NCI-H460 (cell line): ENCODE measurements at regions not wholly inside any gene's neighbourhood (a gene's known extent, or its start where the extent isn't known, plus 50 kb on each side); places are given as distances from the start of the nearest gene placed in this dataset.

Experiments used
- DNase-seq: peaks from one replicate; pipeline ENCODE4 v3.0.0-alpha.2; 2016; ENCODE audit warnings: low read depth; ENCODE audit errors: extremely low read depth

DNA sequence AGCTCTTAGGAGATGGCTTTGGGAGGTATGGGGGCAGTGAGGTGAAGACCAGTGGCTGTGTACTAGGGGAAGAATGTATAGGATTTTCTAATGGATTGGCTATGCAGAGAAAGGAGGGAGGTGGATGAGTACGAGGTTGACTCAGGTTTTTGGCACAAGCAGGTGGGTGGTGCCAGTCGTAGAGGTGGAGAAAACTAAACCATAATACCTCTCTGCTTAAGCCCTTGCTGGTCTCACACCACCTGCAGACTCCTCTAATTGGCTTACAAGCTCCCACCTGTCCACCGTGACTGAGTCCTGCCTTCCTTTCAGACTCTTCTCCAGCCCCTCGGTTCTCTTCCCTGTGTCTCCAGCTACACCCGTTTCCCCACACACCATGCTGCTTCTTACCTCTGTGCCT, 521.7 kb upstream of the CLINT1 start:
- no peak for DNase-seq

DNA sequence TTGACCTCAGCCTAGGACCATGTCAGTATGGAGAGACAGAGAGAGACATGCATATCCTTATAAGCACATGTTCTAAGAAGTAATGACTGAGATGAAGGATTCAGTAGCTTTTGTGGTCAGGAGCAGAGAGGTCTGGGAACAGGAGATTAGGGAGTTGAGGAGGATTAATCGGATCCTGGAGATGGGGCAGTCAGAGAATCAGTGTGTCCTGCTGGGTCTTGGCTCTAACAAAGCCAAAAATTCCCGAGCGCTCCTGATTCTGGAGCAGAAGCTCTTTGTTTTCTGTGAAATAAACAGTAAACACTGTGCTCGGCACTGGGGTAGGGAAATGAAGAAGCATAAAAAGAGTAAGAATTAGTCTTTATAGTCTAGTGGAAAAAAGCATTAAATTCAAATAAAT, 520.0 kb upstream of the CLINT1 start:
- no peak for DNase-seq

DNA sequence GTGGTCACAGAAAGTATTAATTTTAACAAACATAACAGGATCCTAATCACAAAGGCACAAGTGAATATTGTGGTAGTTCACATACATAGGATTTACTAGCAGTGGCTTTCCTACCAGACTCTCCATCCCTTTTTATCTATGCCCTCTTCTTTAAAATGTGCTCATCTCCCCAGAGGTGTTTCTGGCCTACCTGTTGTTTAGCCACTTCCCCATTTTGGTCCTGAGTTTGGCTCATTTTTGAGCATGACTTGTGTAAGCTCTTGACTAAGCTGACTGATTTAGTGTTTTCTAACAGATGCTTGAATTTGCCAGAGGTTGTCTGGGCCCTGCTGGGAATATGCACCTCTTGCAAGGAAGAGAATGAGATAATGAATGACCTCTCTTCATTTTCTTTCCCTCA, 517.7 kb upstream of the CLINT1 start:
- DNase-seq: no peak

DNA sequence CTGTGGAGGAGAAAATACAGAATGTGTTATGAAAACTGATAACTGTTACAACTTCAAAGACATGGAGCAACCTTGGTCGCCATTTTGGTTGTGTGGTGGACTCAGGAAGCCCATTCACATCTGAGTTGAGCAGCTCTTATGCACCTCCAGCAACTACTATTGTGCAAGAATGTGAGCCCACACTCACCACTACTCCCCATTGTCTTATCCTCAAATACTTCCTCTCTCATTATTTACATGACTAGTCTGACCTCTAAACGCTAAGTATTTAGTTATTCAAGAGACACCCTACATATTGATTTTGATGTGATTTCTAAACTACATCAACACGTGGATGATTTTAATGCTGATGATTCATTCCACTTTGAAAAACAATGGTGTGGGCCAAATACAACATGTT, 516.6 kb upstream of the CLINT1 start:
- DNase-seq: no peak

DNA sequence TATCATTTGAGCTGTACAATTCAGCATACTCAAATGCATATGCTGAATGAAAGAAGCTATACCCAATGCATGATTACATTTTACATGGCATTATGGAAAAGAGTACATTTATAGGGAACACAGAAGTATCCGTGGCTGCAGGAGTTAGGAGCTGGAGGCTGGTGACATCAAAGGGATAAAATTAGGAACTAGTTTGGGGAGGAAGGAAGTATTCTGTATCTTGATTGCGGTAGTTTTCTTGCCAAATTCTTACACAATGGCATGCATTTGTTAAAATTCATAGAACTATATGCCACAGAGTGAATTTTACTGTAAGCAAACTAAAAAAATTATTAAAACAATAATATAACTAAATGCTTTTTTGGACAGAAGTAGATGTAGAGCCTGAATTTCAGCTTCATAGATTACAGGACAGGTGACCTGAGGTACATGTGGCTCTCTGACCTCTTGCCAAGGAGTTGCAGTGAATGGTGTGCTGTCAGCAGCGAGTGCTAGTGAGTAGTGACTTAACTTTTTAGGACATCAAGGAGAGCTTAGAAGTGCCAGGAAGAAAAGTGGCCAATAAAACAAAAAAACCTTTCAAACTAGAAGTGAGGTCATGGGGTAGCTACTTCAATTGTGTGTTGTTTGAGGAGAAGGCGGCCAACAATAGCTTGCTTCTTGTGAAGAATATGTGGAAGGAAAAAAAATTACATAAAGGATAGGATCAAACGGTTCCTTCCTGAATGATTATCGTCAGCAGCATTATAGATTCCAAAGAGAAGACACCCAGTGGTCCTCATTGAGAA, 514.9 kb upstream of the CLINT1 start:
- DNase-seq: no peak

DNA sequence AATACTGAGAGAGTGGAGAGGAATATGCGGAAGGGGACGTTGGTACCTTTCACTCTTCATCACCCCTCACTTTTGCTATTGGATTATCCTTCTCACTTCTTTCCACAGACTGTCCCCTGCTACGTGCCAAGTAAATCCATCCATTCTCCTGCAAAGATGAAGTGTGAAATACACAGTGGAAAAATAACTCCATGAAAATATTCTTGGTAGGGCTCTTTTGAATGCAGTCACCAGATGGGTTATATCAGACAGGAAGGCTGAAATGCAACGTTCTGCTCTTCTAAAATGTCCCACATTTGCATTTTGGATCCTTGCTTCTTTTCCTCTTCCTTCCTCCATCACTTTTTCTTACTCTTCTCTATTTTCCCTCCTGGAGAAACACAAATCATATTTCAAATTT, 510.3 kb upstream of the CLINT1 start:
- no peak for DNase-seq

DNA sequence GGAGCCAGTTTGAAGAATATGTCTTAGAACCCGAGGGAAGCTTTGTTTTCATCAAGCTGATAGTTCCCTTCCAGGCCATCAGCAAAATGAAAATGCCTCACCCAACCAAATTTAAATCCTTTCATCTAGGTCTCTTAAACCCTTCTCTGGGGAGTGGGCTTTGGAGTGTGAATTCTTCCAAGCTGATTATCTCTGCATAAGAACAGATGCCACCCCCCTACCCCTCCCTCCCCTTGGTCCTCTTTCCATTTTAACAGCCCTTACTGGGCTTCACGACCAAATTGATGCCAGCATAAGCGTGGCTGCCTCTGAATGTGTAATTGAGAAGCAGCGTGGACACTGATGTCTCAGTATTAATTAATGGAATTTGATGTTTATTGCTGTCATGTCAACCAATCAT, 509.7 kb upstream of the CLINT1 start:
- no peak for DNase-seq

DNA sequence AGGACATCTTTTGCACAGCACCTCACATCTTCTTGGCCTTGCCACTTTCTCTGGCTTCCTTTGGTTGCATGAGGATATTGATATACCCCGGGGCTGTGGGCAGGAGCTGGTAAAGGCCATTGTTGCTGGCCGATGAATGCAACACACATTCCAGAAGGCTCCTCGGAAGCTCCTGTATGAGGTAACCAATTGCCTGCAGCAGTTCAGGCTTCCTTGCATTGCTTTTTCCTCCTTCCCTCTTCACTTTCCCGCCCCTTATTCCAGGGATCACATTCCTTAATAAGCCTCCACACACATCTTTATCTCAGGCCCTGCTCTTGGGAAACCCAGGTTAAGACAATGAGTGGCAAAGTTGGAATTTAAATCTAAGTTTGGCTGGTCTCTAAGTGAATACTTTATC, 505.4 kb upstream of the CLINT1 start:
- DNase-seq: no peak

DNA sequence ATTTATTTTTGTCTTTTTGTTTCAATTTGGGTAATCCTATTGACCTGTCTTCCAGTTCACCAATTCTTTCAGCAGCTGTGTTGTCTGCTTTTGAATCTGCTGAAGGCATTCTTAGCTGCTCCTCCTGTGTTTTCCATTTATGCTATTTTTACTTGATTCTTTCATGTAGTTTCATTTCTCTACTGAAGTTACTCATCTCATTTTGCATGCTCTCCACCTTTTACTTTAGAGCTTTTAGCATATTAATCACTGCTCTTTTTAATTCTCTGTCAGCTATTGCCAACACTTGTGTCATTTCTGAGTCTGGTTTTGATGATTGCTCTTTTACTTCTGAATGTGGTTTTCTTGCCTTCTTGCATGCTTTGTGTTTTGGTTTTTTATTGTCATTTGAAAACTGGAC, 496.0 kb upstream of the CLINT1 start:
- no peak for DNase-seq

DNA sequence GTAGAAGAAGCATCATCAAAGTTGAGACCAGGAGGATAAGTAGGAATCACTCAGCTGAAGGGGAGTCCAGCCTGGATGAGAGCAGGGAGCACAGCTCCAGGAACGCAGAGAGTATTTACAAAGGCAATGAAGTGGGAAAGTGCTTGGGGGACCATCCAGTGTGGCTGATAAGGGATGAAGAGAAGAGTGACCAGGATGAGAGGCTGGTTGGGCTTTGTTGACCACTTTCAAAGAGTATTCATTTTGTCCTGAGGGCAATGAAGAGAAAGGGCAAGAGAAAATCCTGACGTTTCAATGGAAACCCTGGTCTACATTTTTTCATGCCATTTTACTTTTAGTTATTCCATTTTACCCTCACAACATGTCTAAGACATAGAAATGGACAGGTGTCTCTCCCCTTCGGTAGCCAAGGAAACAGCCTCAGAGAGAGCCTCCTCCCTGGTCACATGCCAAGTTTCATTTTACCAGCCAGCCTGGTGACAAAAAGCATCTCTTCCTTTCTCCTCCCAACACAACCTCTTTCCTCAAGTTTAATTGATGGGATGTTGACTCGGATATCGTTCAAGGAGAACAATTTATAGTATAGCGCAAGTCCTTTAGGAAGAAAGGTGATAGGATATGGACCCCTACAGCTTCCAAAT, 492.7 kb upstream of the CLINT1 start:
- no peak for DNase-seq

DNA sequence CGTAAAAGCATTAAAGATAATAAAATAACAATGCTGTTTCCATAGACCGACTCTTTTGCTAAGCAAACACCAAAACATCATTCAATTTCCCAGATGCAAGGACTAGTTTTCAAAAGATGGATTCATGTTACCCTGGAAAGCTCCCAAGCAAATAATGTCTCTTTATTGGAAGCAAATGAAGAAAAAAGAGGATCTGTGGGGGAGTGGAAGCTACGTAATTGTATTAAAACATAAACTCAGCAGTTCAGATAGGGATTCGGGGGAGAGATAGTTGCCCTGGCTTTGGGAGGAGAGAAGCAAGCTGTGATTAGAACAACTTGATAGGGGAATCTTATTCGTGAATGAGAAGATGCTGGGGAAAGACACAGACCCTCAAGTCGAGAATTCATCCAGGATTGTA, 491.0 kb upstream of the CLINT1 start:
- no peak for DNase-seq

DNA sequence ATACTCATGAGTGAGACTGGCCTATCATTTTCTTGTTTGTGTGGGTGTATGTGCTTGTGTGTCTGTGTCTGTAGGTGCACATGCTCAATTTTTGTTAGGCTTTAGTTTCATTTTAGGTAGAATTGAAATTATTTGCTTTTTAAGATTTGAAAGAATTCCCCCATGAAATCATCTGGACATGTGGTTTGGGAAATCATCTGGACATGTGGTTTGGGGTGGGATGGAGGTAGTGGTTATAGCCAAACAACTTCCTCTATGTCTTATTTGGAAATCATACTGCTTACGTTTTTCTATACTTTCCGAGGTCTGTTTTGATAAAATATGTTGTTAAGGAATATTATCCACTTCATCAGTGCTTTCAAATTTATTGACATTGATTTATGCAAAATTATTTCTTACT, 485.4 kb upstream of the CLINT1 start:
- no peak for DNase-seq

DNA sequence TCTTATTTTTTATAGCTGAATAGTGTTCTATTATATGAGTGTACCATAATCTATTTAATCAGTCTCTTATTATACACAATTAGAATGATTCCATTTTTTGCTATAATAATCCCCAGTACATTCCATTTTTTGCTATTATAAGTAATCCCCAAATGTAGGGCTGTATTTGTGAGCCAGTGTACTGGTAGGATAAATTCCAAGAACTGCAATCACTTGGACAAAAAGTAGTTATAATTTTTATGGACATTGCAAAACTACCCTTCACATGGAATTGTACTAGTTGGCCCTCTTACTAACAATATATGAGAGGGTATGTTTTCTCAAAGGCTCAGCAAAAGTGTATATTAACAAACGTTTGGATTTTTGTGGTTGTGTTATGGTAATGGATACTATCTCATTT, 481.7 kb upstream of the CLINT1 start:
- DNase-seq: no peak

DNA sequence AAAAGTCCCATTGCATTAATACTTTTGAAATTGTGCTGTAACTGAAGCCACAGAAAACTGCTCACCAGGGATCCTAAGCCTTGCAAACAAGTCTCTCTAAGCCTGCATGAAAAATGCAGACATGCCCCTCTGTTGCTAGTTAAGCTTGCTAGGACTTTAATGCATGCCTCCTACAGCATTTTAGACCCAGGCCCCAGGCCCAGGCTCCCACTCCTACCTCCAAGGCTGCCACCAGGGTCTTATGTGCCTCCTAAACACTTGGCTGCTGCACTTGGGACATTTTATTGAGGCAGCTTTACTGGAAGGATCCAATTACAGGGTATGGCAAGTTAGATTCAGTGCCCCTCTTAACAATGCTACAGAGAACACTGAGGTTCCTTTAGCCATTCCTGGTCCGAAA, 467.3 kb upstream of the CLINT1 start:
- no peak for DNase-seq

DNA sequence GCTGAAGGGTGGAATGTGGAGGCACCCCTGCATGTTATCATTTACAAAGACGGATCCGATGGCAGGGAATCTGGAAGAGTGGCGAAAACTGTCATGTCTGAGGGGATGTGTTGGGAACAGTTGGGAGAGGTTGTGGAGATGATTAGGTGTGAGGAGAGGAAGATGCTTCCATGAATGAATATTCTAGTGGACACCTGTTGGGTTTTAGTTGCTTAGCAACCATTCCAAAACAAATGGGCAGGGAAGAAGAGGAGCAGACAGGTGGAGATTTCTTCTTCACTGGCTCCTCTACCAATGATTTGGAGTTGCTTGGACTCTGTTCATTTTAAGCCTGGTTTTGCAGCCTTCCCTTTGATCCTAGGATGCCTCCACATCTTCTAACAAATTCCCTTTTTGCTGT, 465.3 kb upstream of the CLINT1 start:
- DNase-seq: no peak

DNA sequence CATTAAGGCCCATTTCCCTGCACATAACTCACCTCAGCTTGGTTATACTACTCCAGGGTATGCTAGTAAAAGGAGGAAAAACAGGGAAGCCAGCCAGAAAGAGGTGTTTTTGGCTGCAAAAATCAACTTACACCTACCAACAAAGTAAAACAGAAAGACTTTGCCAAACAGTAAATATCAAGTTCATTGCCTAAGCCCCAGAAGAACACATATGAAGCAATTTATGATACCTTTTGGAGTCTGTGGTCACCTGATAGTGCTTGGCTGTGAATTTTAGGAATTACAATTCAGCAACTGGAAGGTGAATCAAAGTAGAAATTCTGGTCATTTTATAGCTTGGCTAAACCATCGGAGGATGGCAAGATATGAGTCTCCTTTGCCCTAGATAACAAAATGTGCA, 463.7 kb upstream of the CLINT1 start:
- no peak for DNase-seq

DNA sequence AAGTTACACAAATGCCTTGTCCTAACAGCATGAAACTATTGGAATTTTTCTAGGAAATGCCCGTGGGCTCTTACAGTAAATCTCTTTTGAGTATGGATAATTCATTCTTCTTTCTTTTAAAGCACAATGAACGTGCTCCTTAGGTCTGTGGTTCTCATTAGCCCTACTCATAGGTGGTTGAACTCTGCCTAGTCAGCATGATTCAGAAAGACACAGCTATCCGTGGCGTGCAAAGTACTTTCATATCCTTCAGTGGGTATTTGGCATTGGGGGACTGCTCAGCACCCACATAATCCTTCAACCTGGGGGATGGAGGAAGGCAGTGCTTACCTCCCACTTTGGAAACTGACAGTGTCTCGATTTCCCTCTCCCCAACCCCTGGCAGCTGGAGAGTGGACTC, 462.0 kb upstream of the CLINT1 start:
- no peak for DNase-seq

DNA sequence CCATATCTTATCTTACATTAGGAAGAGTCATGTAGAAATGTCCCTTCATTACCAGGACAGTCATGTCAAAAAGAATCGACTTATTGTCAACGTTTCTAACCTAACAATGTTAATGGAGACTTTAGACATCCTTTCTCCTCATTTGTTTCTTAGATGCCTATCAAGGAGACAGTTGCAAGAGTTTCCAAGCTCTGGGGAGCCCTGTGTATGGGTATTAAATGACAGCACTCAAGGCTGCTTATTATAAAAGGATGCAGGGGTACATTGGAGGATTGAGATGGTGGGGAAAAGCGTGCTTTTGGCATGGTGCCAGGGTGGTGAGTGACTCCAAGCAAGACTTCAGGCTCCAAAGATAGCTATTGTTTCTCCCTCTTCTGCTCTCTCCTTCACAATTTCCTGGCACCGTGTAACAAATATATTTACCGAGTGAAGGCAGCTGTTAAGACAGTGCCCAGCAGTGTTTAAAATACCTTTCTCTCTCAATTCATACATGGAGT, 461.3 kb upstream of the CLINT1 start:
- DNase-seq: no peak

DNA sequence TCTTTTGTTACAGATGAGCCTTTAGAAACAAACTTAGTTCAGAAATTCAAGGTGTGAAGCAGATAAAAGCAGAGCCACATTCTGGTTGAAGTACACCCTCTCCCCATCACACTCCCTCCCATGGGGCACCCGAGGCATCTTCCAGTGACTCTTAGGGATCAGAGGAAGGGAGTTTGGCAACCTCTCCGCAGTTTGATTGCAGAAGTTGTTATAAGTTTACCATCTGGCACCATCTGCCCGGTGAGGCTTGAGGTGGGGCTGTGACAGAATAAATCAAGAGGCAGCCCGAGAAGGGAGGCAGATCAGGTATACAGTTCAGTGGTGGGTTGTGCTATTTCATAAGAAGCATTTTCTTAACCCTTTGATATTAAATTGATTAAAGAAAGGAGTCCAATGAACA, 458.6 kb upstream of the CLINT1 start:
- DNase-seq: no peak

DNA sequence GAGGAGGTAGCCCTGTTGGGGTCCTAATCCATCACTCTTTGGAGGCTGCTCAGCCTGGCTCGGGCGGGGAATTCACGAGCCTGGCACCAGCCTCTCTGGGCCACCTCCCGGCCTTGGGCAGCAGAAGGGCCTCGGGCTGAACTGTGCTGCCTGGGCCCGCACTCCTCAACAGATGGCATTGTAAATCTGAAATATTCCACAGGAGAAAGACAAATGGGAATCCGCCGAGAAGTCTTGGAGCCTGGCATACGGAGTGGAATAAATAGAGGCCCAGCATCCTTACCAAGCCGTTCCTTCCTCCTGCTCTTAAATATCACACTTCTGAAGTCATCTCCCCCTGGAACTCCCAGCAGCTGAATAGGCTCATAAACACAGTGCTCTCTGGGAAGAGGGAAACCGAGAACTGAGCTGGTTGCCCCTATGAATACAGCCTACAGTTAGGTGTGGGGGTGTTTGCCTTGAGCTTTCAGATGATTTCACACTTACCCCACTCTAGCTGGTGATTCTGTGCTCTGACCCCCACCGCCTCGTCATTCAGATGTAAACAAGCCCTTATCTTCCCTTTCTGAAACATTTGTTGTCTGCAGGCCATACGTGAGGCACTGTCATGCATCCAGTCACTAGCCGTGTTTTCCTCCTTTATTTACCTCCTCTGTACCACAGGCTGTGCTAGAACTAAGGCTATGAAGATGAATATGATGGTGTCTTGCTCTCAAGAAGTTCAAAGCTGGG, 455.0 kb upstream of the CLINT1 start:
- no peak for DNase-seq

DNA sequence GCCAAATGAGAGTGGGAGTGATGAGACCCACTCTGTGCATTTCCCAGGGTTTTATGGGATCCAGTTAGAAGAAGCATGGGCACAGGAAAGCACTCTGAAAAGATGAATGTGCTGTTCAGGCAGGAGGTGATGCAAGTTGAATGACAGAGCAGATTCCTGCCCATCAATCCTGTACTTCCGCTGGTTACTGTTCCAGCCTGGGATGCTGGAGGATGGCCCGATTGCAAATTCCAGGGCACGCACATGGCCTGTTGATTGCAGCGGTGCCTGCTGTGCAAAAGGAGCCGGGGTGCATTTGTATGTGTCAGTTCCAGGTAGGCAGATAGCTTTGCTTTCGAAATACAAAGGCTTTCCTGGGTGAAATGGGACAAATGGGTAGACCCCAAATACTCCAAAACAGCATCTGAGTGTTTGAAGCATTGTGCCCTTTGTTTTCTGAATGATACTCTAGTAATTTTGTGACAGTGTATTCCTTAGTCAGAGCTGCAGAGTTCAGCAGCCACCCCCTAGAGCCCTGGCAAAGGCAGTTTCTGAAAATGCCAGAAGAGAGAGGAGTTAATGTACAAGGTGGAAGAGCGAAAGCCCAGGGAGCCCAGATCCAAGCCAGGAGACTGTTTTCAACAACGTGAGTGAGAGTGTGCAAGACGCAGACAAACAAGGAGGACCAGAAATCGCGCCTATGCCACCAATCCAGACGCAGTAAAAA, 454.2 kb upstream of the CLINT1 start:
- DNase-seq: no peak
